Glomerular visceral epithelial cell (primary cell): ENCODE measurements at regions not wholly inside any gene's neighbourhood (a gene's known extent, or its start where the extent isn't known, plus 50 kb on each side); places are given as distances from the start of the nearest gene placed in this dataset.
"Not testable (repeated sequence)": the region's sequence is repeated elsewhere in the genome, so short reads cannot be mapped to it uniquely, and the experiment has no call there.

Experiments used
- DNase-seq: peaks from one replicate; pipeline ENCODE4 v3.0.0-alpha.2; 2016; ENCODE audit errors: extremely low spot score

GRCh38 chr13:80962855-80963254, 621.9 kb upstream of the SPRY2 start:
- no peak for DNase-seq

GRCh38 chr13:80962173-80962572, 621.2 kb upstream of the SPRY2 start:
- no peak for DNase-seq

- DNase-seq = no peak
Observed at GRCh38 chr13:80957019-80957655, 616.2 kb upstream of the SPRY2 start.

- DNase-seq = no peak
Observed at GRCh38 chr13:80955501-80955900, 614.6 kb upstream of the SPRY2 start.

- DNase-seq = no peak
Observed at GRCh38 chr13:80952158-80952557, 611.2 kb upstream of the SPRY2 start.

- no peak for DNase-seq
Observed at GRCh38 chr13:80946008-80946802, 605.3 kb upstream of the SPRY2 start.

GRCh38 chr13:80945328-80945727, 604.4 kb upstream of the SPRY2 start:
- no peak for DNase-seq

- no peak for DNase-seq
Observed at GRCh38 chr13:80939581-80939980, 598.7 kb upstream of the SPRY2 start.

GRCh38 chr13:80931766-80932165, 590.8 kb upstream of the SPRY2 start:
- DNase-seq = no peak

GRCh38 chr13:80931118-80931517, 590.2 kb upstream of the SPRY2 start:
- no peak for DNase-seq

- DNase-seq = no peak
Observed at GRCh38 chr13:80928241-80928640, 587.3 kb upstream of the SPRY2 start.

GRCh38 chr13:80926024-80926423, 585.1 kb upstream of the SPRY2 start:
- not testable (repeated sequence) for DNase-seq

- no peak for DNase-seq
Observed at GRCh38 chr13:80924596-80924995, 583.7 kb upstream of the SPRY2 start.

GRCh38 chr13:80923907-80924306, 583.0 kb upstream of the SPRY2 start:
- DNase-seq = no peak

GRCh38 chr13:80921971-80922370, 581.0 kb upstream of the SPRY2 start:
- no peak for DNase-seq

GRCh38 chr13:80921541-80921940, 580.6 kb upstream of the SPRY2 start:
- no peak for DNase-seq

GRCh38 chr13:80906860-80907259, 565.9 kb upstream of the SPRY2 start:
- no peak for DNase-seq

- DNase-seq = no peak
Observed at GRCh38 chr13:80904386-80904785, 563.5 kb upstream of the SPRY2 start.

GRCh38 chr13:80903911-80904310, 563.0 kb upstream of the SPRY2 start:
- no peak for DNase-seq

GRCh38 chr13:80901530-80901929, 560.6 kb upstream of the SPRY2 start:
- no peak for DNase-seq

GRCh38 chr13:80901111-80901510, 560.2 kb upstream of the SPRY2 start:
- DNase-seq = no peak

GRCh38 chr13:80900561-80900960, 559.6 kb upstream of the SPRY2 start:
- DNase-seq = no peak

- DNase-seq = not testable (repeated sequence)
Observed at GRCh38 chr13:80897641-80898040, 556.7 kb upstream of the SPRY2 start.
